ENCODE measurements at regions not wholly inside any gene's neighbourhood (a gene's known extent, or its start where the extent isn't known, plus 50 kb on each side); places are given as distances from the start of the nearest gene placed in this dataset.

- TF ChIP-seq CTCF (IDR thresholded peaks at IDR 0.05): no peak
Observed at GRCh38 chr7:67858931-67859330, 862.3 kb downstream of the TYW1 start.

GRCh38 chr7:67863911-67864310 is 867.3 kb downstream of the TYW1 start:
- TF ChIP-seq CTCF (IDR thresholded peaks at IDR 0.05): no peak

GRCh38 chr7:67866054-67866453 is 869.4 kb downstream of the TYW1 start:
- TF ChIP-seq CTCF (IDR thresholded peaks at IDR 0.05): no peak

- no peak for TF ChIP-seq CTCF (IDR thresholded peaks at IDR 0.05)
Observed at GRCh38 chr7:67866812-67867211, 870.2 kb downstream of the TYW1 start.

- no peak for TF ChIP-seq CTCF (IDR thresholded peaks at IDR 0.05)
Observed at GRCh38 chr7:67870396-67870795, 873.8 kb downstream of the TYW1 start.

GRCh38 chr7:67875558-67875957 is 878.9 kb downstream of the TYW1 start:
- no peak for TF ChIP-seq CTCF (IDR thresholded peaks at IDR 0.05)

GRCh38 chr7:67878808-67879207 is 882.2 kb downstream of the TYW1 start:
- no peak for TF ChIP-seq CTCF (IDR thresholded peaks at IDR 0.05)

- TF ChIP-seq CTCF (IDR thresholded peaks at IDR 0.05): no peak
Observed at GRCh38 chr7:67882843-67883242, 886.2 kb downstream of the TYW1 start.
